ENCODE measurements at regions not wholly inside any gene's neighbourhood (a gene's known extent, or its start where the extent isn't known, plus 50 kb on each side); places are given as distances from the start of the nearest gene placed in this dataset.

GRCh38 chr3:140821493-140821892 is 120.1 kb upstream of the SLC25A36 start:
- CTCF ChIA-PET: no interaction called here
- Histone ChIP-seq H3K27ac (ENCODE audit: extremely low read depth, low read depth, low read length) (no peak overlapping the region), H3K4me3 (ENCODE audit: low read depth, low read length) (no peak overlapping the region), H3K36me3 (ENCODE audit: control insufficient read depth in 2 of 2, insufficient read depth in 1 of 2, low read length in 2 of 2) (no peaks in the 10 kb centered on the region), H3K4me1 (ENCODE audit: control insufficient read depth, insufficient read depth, low read length) (no peaks in the 10 kb centered on the region), H3K9me3 (ENCODE audit: control insufficient read depth, insufficient read depth, low read depth, low read length) (no peaks in the 10 kb centered on the region)
- POLR2A ChIA-PET: no interaction called here
- TF ChIP-seq ZBTB20 (tag by site-specific recombination; IDR thresholded peaks at IDR 0.05): no peak
- TF ChIP-seq ZNF580 (tag by site-specific recombination; IDR thresholded peaks at IDR 0.05): no peak
- no peak for TF ChIP-seq ZNF10 (tag by site-specific recombination; IDR thresholded peaks at IDR 0.05)
- TF ChIP-seq ZSCAN5A (tag by site-specific recombination; IDR thresholded peaks at IDR 0.05): no peak
- no peak for TF ChIP-seq EGR2 (tag by site-specific recombination; IDR thresholded peaks at IDR 0.05; ENCODE audit: low read depth)
- TF ChIP-seq ZNF548 (tag by site-specific recombination; IDR thresholded peaks at IDR 0.05): no peak
- no peak for TF ChIP-seq ZNF394 (tag by site-specific recombination; IDR thresholded peaks at IDR 0.05; ENCODE audit: borderline replicate concordance)
- TF ChIP-seq ZFP69B (tag by site-specific recombination; IDR thresholded peaks at IDR 0.05): no peak
- no peak for TF ChIP-seq ZNF16 (tag by site-specific recombination; IDR thresholded peaks at IDR 0.05; ENCODE audit: low read depth)
- no peak for TF ChIP-seq ZNF704 (tag by site-specific recombination; IDR thresholded peaks at IDR 0.05)
- TF ChIP-seq ZNF510 (tag by site-specific recombination; IDR thresholded peaks at IDR 0.05; ENCODE audit: insufficient replicate concordance): no peak
- no peak for TF ChIP-seq ZBTB11 (tag by site-specific recombination; conservative IDR thresholded peaks at IDR 0.05; ENCODE audit: low read depth)
- TF ChIP-seq TCF7L2 (IDR thresholded peaks at IDR 0.05; ENCODE audit: borderline replicate concordance, low read depth, low read length): no peak
- TF ChIP-seq REST (tag by site-specific recombination; IDR thresholded peaks at IDR 0.05): no peak
- TF ChIP-seq SP3 (tag by site-specific recombination; IDR thresholded peaks at IDR 0.05): no peak
- no peak for TF ChIP-seq ZFHX2 (tag by site-specific recombination; conservative IDR thresholded peaks at IDR 0.05)
- no peak for TF ChIP-seq ZBTB17 (tag by site-specific recombination; IDR thresholded peaks at IDR 0.05)
- TF ChIP-seq ZNF571 (tag by site-specific recombination; IDR thresholded peaks at IDR 0.05): no peak
- no peak for TF ChIP-seq GFI1B (tag by site-specific recombination; IDR thresholded peaks at IDR 0.05)
- no peak for TF ChIP-seq ZSCAN16 (tag by site-specific recombination; IDR thresholded peaks at IDR 0.05)

All from HEK293 (cell line).